ENCODE measurements at regions not wholly inside any gene's neighbourhood (a gene's known extent, or its start where the extent isn't known, plus 50 kb on each side); places are given as distances from the start of the nearest gene placed in this dataset.
A peak's percentile ranks its signal among the peaks of the same experiment; 100 is the strongest.
"Not testable (repeated sequence)": the region's sequence is repeated elsewhere in the genome, so short reads cannot be mapped to it uniquely, and the experiment has no call there.

DNA sequence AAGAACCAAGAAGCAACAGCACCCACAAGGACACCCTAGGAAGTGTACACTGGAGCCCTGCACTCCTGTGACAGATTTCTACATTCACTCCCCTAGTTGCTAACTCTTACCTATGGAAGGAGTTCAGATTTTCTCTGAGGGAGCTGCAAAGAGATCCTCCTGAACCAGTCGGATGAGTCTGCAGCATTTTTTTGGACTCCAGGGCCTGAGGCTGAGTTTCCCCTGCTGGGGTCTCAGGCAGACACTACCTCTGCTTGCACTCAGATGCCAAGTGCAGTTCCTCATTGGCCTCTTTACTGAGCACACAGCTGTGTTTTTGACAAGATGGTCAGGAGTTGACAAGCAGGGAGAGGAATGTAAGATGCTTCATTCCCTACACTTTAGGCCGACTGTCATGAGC, 153.2 kb upstream of the RBM19 start:
- DNase-seq, result no peak

DNA sequence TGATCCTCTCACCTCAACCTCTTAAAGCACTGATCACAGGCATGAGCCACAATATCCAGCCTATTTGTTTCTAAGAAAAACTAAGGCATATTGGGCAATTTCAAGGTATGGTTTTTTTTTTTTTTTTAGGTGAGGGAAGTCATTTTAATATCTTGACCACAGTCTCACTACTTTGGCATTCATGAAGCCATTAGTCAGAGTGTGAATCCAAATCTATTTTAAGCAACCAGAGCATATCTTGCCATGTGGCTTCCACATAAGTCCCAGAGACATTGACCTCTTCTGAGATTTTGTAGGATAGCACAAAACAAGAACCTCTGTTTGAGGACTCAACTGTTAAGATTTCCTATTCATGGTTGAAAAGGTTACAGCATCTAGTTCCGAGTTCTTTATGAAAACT, 130.3 kb upstream of the RBM19 start:
- DNase-seq, result no peak

DNA sequence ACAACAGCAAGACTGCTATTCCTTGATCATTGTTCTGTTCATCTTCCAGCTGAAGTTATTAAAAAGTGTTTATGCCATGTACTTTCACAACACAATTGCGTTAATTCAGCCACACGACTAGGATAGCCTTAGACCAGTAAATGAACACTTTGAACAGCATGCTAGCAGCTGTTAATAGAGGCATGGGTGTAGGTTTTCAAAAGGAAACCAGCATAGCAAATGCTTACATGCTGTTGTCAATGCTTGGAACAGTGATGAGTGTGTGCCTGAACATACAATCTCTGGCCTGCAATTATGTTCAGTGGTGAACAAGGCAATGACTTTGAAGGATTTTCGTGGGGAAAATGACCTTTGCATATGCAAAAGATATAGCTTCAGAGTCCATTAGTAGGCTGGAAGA, 127.4 kb upstream of the RBM19 start:
- no peak for DNase-seq

DNA sequence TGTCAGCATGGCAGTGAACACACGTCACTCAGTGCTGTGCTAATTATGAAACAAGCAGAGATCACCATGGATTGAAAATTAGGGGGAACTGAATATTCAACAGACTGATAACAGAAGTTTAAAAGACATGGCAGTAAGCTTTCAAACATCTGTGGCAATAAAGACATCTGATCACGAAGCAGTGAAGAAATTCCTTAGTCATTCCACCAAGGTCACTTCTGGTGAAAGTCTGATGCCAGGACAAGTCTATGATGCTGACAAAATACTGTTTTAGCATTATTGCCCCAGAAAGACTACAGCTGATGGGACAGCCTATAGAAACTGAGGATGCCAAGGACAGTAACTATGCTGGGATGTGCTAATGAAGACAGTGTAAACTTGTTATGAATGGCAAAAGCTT, 126.9 kb upstream of the RBM19 start:
- DNase-seq, result no peak

DNA sequence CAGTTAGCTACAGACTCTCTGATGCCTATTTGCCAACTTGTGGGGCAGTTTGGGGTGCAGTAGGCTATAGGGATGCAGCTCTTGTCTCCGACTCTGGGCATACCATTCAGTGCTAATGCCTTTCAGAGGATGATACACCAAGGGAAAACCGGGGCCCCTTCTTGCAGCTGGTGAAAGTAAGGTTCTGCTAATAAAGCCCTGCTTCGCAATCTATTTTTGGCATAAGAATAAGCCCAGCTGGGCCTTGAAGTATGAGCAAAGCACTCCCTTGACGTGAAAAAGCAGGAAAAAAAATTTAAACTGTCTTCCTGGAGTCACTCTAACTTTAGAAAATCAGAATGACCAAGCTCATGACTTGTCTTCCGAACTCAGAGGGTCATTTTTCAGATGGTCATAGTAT, 124.1 kb upstream of the RBM19 start:
- no peak for DNase-seq

DNA sequence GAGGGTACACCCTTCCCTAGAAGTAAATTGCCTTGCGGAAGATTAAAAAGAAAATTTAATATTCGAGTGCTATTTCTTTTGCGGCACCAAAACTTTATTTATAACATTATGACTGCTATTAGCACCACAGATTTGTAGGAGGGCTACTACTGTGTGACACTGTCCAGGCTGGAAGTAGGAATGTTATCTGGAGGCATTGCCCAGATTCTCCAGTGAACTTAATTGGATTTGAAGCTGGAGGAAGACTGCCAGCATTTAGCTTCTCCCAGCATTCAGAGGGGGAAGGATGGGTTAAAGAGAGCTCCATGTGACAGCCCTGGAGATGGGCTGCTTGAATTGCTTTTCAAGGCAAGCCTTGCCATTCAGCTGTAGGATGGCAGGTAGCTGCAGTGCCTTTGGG, 107.0 kb upstream of the RBM19 start:
- no peak for DNase-seq

DNA sequence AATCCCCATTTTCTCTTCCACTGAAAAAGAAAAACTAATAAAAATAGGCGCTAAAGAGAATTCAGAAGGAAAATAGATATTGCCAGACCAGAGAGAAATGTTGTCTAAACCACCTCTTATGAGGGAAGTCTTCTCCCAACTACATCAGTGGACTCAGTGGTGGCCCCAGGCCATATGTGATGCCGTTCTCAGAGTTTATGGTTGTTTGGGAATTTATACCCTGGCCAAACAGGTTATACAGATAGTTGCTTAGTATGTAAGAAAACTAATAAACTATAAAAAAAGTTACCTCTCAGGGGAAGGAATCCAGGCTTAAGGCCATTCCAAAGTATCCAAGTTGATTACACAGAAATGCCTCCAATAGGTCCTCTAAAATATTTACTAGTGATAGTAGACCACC, 103.4 kb upstream of the RBM19 start:
- DNase-seq, result no peak

DNA sequence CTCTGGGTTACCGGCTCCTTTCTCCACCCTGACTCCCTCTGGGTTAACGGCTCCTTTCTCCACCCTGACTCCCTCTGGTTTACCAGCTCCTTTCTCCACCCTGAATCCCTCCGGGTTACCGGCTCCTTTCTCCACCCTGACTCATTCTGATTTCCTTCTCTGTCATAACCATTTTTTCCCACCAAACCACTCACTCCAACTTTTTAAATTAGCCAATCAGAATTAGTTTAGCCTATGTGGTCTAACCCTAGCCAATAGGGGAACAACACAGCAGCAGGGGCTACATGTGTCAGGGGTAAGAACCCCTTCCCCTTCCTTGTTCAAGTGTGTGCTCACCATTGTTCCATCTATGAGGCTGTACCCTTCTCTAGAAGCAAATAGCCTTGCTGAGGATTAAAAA, 98.4 kb upstream of the RBM19 start:
- no peak for DNase-seq

DNA sequence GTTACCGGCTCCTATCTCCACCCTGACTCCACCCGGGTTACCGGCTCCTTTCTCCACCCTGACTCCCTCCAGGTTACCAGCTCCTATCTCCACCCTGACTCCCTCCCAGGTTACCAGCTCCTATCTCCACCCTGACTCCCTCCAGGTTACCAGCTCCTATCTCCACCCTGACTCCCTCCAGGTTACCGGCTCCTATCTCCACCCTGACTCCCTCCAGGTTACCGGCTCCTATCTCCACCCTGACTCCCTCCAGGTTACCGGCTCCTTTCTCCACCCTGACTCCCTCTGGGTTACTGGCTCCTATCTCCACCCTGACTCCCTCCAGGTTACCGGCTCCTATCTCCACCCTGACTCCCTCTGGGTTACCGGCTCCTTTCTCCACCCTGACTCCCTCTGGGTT, 97.9 kb upstream of the RBM19 start:
- not testable (repeated sequence) for DNase-seq

DNA sequence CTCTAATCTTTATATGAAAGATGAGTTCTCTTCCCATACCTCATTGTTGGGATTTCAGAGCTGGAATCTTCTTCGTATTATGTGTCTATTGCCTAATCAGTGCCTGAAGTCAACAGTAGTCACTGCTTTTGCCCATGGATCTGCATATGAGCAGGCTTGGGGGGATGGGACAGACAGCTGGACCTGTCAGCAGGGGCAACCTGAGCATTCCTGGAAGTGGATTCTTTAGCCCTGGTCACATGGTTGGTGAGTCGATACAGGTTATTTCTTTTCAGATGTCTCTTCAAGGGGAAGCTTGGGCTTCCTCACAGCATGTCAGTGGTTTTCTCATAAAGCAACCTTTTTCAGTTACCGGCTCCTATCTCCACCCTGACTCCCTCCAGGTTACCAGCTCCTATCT, 97.3 kb upstream of the RBM19 start:
- DNase-seq, result no peak

DNA sequence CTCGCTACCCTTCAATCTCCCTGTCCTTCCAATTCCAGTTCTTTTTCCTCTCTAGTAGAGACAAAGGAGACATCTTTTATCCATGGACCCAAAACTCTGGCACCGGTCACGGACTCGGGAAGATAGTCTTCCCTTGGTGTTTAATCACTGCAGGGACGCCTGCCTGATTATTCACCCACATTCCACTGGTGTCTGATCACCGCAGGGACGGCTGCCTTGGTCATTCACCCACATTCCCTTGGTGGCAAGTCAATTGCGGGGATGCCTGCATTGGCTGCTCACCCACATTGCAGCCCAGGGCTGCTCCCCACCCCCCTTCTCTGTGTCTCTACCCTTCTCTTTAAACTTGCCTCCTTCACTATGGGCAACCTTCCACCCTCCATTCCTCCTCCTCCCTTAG, 90.2 kb upstream of the RBM19 start:
- DNase-seq, result not testable (repeated sequence)

DNA sequence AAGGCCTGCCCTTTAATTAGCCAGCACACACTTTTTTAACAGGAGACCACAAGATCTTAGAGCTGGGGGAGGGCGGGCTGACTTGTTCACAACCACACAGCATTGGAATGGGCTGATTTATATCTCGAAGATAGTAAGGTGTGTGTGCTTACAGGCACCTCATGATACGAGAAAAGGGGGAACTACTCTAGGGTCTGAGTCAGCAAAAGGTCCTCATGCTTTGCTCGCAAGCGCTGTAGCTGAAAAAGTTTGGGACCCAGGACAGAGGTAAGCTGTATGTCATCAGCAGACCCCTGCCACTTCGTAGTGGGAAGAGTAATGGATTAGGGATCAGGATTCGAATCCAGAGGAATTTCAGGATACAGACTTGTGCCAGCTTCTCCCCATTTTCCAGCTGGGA, 88.9 kb upstream of the RBM19 start:
- DNase-seq, result no peak

DNA sequence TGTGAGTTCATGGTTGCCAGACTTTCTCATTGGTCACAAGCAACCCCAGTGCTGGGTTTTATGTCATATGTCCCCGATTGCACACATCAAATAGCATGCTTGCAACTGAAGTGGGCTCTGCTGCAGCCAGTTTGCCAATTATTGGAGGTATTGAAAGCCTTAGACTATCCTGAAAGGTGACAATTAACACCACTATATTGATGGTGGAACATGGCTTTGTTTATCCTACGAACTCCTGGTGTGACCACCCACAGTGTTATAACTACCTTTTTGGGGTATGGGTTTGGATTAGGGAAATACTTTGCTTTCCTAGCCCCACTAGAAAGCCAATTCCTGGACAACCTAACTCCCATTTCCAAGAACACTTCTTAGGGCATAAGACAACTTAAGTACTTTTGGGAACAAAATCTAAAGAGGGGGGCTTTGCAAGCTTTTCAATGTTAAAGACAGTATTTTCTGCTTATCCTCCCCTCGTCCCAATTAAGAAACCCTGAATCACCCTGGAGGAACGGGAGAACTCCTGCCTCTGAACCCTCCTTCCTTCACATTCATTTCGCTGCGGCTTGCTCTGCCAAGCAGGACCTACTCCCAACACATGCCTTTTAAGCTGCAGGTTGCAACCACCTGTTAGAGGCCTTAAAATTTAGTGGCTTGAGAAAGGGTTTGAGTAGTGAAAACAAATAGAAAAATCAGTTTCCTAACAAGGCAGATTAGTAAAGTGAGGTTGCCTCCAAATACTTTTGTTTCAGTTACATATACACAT, 80.3 kb upstream of the RBM19 start:
- no peak for DNase-seq

DNA sequence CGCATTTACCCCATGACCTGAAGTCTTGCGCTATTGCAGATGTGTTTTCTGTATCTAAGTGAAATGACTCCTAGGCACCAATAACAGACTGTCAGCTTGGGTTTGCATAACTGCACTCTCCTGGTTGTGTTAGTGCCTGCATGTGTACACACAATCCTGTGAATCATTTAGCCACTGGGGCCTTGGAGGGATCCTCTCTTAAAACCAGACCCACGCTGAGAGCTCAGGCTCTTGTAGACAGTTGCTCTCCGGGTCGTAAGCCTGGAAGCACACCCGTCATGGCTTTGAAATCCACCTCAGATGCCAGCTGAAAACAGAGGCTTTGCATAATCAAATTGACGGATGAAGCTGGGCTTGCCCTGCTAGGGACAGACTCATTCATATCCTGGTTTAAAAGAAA, 79.2 kb upstream of the RBM19 start:
- DNase-seq, result no peak

DNA sequence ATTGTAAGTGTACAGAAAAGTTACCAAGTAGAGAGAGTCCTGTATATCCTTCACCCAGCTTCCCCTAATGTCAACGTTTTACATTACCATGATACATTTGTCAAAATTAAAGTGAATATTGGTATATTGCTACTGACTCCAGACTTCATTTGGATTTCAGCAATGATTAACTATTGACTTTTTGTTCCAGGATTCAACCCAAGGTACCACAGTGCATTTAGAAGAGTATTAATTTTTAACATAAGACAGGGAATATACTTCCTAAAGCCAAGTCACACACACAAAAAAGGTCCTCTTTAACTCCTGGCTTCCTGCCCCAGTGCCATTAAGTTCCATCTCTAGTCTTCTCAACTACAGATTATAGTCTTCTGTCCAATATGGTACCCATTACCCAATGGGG, 75.5 kb upstream of the RBM19 start:
- no peak for DNase-seq

DNA sequence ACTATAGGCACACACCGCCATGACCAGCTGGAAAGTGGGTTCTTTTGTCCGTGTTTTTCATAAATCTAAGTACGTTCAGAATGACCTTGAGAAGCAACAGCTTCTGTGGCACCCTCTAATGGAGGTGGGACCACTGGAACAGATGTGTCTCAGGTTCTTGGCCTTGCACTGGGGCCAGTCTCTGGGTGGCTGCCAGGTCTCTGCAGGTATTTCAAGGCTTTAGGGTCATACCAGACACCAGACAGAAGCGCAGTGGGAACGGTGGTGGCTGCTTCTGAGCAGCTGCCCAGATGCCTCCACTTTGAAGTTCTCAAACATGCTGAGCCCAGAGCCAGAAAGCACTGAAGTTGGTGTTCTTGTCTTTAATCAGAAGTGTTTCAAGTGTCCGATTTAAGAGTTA, 75.0 kb upstream of the RBM19 start:
- no peak for DNase-seq

DNA sequence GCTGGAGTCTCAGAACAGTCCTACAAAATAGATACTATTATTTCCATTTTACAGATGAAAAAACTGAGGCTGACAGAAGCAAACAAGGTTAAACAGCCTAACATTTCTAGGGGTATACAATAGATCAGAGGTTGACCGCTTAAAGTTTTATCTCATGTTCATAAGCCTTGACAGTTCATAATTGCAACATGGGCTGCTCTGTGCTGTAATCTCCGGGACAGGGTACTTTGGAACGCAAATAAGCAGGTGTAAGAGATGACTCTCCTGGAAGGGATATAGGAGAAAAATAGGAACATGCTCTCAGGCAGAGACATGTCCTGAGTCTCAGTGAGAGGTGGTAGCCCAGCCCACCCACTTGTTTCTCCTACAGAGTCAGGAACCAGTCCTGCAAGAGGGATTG, 72.8 kb upstream of the RBM19 start:
- no peak for DNase-seq

DNA sequence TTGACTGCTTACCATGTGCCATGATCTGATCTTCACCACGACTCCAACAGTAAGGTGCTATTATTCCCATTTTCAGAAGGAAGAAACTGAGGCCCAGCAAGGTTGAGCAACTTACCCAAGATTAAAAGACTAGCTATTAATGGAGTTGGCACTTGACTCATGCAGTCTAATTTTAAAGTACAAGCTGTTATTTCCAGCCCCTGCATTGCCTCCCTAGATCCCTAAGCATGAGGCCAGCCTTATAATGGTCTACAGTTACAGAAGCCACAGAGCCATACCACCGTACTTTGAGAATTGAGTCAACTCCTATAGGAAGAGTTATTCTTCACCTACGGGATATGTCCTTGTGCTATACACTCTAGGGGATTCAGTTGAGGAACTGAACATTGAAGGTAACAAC, 66.7 kb upstream of the RBM19 start:
- DNase-seq, result no peak

DNA sequence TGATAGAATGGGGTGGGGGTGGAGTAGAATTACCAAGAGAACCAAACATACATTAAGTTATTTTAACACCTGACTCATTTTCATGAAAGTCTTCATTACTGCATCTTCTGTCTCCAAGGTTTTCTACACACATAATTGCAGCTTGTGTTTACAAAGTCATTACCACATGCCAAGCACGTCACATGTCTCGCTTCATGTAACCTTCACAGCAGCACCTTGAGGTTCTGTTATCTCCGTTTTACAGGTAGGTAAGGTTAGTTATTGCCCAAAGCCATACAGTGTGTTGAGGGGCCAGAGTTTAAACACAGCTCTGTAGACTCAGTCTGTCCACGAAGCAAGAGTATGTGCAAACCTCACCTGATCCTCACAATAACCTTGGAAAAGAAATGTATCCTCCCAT, 64.3 kb upstream of the RBM19 start:
- peak; percentile 53 for DNase-seq

DNA sequence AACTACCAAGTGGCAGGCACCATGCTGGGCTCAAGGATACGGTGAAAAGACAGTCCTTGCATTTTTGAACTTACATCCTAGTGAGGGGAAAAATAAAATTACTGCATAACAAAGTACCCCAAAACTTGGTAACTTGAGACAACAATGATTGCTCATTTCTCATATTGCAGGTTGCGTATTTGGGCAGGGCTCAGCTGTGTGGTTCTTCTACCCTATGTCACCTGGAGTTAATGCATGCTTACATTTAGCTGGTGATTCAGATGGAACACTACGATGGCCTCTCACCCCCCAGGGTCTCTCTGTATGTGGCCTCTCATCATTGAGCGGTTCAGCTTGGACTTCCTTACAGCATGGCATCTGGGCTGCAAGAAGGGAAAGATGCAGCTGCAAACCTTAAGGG, 60.7 kb upstream of the RBM19 start:
- DNase-seq, result no peak

DNA sequence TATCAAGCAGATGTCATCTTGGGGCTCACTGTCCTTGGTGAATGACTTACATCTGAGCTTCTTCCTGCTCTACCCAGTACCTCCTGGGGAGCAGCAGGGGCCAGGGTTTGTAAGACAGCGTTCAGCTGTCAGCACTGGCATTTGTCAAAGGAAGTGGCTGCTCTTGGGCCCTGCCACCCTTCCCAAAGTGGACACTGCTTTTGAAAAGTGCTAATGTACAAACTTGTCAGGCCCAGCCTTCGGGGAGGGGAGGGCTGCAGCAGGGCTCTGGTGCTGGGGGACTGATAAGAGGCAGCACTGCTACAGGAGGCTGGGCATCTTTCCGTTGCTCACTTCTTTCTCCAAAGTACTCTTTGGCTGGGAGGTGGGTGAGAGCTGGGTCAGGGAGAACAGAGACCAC, 59.8 kb upstream of the RBM19 start:
- no peak for DNase-seq

DNA sequence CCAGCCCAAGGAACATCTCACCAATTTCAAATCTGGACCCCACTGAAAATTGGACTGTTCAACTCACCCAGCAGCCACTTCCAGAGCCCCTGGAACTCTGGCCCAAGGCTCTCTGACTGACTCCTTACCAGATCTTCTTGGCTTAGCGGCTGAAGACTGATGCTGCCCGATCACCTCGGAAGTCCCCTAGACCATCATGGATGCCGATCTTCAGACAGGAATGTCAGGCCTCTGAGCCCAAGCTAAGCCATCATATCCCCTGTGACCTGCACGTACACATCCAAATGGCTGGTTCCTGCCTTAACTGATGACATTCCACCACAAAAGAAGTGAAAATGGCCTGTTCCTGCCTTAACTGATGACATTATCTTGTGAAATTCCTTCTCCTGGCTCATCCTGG, 56.0 kb upstream of the RBM19 start:
- not testable (repeated sequence) for DNase-seq

DNA sequence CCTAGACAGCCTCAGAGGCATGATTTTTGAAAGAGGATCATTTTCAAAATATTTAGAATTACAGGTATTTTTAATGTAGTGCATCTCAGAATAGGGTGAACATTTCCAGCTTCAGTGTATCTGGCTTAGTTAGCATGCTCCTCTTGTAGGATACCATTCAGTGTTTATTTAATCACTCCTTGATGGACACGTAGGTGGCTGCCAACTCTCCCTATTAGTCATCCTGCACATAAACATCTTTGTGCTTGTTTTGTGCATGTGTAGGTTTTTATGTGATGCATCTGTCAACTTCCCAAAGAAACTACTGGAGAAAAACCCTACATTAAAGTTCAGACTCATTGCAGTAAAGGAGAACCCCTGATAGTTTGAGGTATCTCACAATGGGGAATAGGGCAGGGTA, 52.5 kb upstream of the RBM19 start:
- peak; percentile 43 for DNase-seq

Measured in NCI-H2029 (cell line).